ENCODE measurements at regions not wholly inside any gene's neighbourhood (a gene's known extent, or its start where the extent isn't known, plus 50 kb on each side); places are given as distances from the start of the nearest gene placed in this dataset.

GRCh38 chr18:55663891-55664290 lies 75.9 kb upstream of the TCF4 start:
- TF ChIP-seq TOX (CRISPR knock-in tag; IDR thresholded peaks at IDR 0.05; ENCODE audit: borderline replicate concordance), result no peak
- no peak for TF ChIP-seq ZFP30 (CRISPR knock-in tag; IDR thresholded peaks at IDR 0.05)
- TF ChIP-seq POU6F1 (CRISPR knock-in tag; IDR thresholded peaks at IDR 0.05; ENCODE audit: borderline replicate concordance, low read depth), result no peak
- no peak for TF ChIP-seq PPARA (CRISPR knock-in tag; IDR thresholded peaks at IDR 0.05; ENCODE audit: borderline replicate concordance)
- TF ChIP-seq PATZ1 (CRISPR knock-in tag; IDR thresholded peaks at IDR 0.05; ENCODE audit: borderline replicate concordance), result no peak
- no peak for TF ChIP-seq ZFP3 (CRISPR knock-in tag; IDR thresholded peaks at IDR 0.05)
- no peak for TF ChIP-seq ESRRG (CRISPR knock-in tag; IDR thresholded peaks at IDR 0.05)
- no peak for TF ChIP-seq TSHZ2 (CRISPR knock-in tag; IDR thresholded peaks at IDR 0.05)
- TF ChIP-seq SNAI2 (CRISPR knock-in tag; IDR thresholded peaks at IDR 0.05), result no peak
- ATAC-seq, result no peak

- no peak for TF ChIP-seq ZNF565 (CRISPR knock-in tag; conservative IDR thresholded peaks at IDR 0.05; ENCODE audit: low read depth)
- TF ChIP-seq ARNTL (CRISPR knock-in tag; IDR thresholded peaks at IDR 0.05; ENCODE audit: borderline replicate concordance, low read depth), result no peak
- TF ChIP-seq ZFP3 (CRISPR knock-in tag; IDR thresholded peaks at IDR 0.05), result no peak
- no peak for TF ChIP-seq TCF4 (CRISPR knock-in tag; IDR thresholded peaks at IDR 0.05; ENCODE audit: borderline replicate concordance)
- no peak for TF ChIP-seq BACH2 (CRISPR knock-in tag; IDR thresholded peaks at IDR 0.05; ENCODE audit: borderline replicate concordance)
- TF ChIP-seq ZFP30 (CRISPR knock-in tag; IDR thresholded peaks at IDR 0.05), result no peak
- TF ChIP-seq ESRRG (CRISPR knock-in tag; IDR thresholded peaks at IDR 0.05), result no peak
- no peak for TF ChIP-seq PPARA (CRISPR knock-in tag; IDR thresholded peaks at IDR 0.05; ENCODE audit: borderline replicate concordance)
- no peak for TF ChIP-seq TOX (CRISPR knock-in tag; IDR thresholded peaks at IDR 0.05; ENCODE audit: borderline replicate concordance)
- no peak for TF ChIP-seq CREB5 (CRISPR knock-in tag; IDR thresholded peaks at IDR 0.05; ENCODE audit: low read depth)
- no peak for TF ChIP-seq OSR1 (CRISPR knock-in tag; IDR thresholded peaks at IDR 0.05)
- TF ChIP-seq SNAI2 (CRISPR knock-in tag; IDR thresholded peaks at IDR 0.05), result no peak
- no peak for TF ChIP-seq ZC3H10 (CRISPR knock-in tag; IDR thresholded peaks at IDR 0.05)
- no peak for TF ChIP-seq ZNF8 (CRISPR knock-in tag; IDR thresholded peaks at IDR 0.05)
- no peak for TF ChIP-seq CSRNP3 (CRISPR knock-in tag; IDR thresholded peaks at IDR 0.05)
- no peak for TF ChIP-seq CSDC2 (CRISPR knock-in tag; IDR thresholded peaks at IDR 0.05)
- no peak for TF ChIP-seq ZNF70 (CRISPR knock-in tag; IDR thresholded peaks at IDR 0.05)
- TF ChIP-seq POU6F1 (CRISPR knock-in tag; IDR thresholded peaks at IDR 0.05; ENCODE audit: borderline replicate concordance, low read depth), result no peak
- ATAC-seq, result no peak
These were observed 70.6 kb upstream of the TCF4 start for GRCh38 chr18:55658598-55658997.

Measured in SK-N-SH treated with all-trans-retinoic acid at 6 μM for 48 hours (cell line).